ENCODE measurements at regions not wholly inside any gene's neighbourhood (a gene's known extent, or its start where the extent isn't known, plus 50 kb on each side); places are given as distances from the start of the nearest gene placed in this dataset.

GRCh38 chr14:105783707-105784106, 257.3 kb downstream of the TMEM121 start:
- DNase-seq (ENCODE audit: low read depth) = no peak

- DNase-seq (ENCODE audit: low read depth) = no peak
These were observed 267.5 kb downstream of the TMEM121 start for GRCh38 chr14:105793836-105794235.

GRCh38 chr14:105797546-105797945, 271.2 kb downstream of the TMEM121 start:
- DNase-seq (ENCODE audit: low read depth) = no peak

DNA sequence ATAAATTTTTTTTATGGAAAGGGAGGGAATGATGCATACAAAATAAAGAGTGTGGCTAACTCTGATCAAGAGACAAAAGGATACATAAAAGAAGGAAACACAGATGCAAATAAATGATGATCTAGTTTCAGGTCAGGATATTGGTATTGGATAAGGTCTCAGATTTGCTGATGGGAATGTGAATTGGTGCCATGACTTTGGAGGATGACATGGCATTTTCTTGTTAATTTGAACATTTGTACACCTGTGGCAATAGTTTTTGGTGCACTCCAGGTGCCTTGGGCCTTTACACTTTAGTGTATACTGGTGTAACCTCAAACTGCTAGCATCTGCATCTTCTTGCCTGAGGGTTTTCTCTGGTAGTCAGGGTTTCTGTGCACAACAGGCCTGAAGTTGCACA, 279.3 kb downstream of the TMEM121 start:
- no peak for DNase-seq (ENCODE audit: low read depth)

GRCh38 chr14:105806568-105806967, 280.2 kb downstream of the TMEM121 start:
- DNase-seq (ENCODE audit: low read depth) = no peak

- no peak for DNase-seq (ENCODE audit: low read depth)
These were observed 291.8 kb downstream of the TMEM121 start for GRCh38 chr14:105817971-105818711.

DNA sequence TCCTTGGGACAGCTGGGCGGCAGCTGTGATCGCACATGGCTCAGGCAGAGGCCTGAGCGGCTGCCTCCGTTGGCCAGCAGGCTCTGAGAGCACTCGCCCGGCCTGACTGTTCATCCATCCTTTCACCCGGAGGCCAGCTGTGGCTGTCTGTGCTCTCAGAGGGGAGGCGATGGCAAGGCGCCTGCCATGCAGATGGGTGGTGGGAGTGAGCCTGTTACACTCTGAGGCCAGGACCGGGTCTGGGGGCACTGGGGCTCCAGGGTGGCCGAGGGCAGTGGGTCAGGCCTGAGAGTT, 292.3 kb downstream of the TMEM121 start:
- DNase-seq (ENCODE audit: low read depth) = no peak

DNA sequence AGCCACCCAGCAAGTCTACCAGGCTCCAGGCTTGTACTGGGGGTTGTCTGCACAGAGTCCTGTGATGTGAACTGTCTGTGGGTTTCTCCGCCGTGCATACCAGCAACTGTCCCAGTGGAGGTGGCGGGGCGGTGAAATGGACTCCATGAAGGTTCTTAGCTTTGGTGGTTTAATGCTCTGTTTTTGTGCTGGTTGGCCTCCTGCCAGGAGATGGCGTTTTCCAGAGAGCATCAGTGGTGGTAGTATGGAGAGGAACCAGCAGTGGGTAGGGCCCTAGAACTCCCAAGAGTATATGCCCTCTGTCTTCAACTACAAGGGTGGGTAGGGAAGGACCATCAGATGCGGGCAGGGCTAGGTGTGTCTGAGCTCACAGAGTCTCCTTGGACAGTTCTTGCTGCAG, 303.8 kb downstream of the TMEM121 start:
- DNase-seq (ENCODE audit: low read depth) = no peak

DNA sequence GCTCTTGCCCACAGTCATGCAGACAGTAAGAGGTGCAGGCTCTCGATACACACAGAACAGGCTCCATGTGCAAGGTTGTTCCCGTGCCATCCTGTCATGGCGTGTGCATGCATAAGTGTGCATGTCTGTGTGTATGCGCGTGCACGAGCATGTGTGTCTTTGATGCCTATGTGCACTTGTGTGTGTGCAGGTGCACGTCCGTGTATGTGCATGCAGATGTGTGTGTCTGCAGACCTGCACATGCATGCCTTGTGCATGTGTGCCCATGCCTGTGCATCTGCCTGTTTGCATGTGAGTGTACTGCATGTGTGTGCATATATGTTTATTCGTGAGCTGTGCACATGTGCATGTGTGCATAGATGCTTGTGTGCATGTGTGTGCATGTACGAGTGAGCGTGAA, 309.8 kb downstream of the TMEM121 start:
- DNase-seq (ENCODE audit: low read depth) = no peak

DNA sequence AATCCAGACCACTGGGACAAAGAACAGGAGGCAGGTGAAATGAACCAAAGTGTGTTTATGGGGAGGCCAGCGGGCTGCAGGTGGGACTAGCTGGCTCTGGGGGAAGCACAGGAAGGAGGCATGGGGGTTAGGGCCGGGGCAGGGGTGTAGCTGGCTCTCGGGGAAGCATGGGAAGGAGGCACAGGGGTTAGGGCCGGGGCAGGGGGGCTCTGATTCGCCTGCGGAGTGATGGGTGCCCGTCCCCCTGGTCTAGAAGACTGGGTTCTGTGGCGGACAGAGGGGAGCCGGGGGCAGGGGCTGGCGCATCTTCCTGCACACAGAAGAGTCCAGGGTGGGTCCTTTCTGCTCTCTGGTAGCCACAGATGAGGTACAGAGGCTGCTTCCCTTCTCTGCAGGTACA, 310.3 kb downstream of the TMEM121 start:
- no peak for DNase-seq (ENCODE audit: low read depth)

- DNase-seq (ENCODE audit: low read depth) = no peak
These were observed 311.1 kb downstream of the TMEM121 start for GRCh38 chr14:105837349-105838063.

- DNase-seq (ENCODE audit: low read depth) = no peak
These were observed 311.7 kb downstream of the TMEM121 start for GRCh38 chr14:105838107-105838506.

- no peak for DNase-seq (ENCODE audit: low read depth)
These were observed 312.4 kb downstream of the TMEM121 start for GRCh38 chr14:105838591-105839424.

- no peak for DNase-seq (ENCODE audit: low read depth)
These were observed 313.3 kb downstream of the TMEM121 start for GRCh38 chr14:105839425-105840265.

- DNase-seq (ENCODE audit: low read depth) = no peak
These were observed 314.1 kb downstream of the TMEM121 start for GRCh38 chr14:105840266-105841021.

DNA sequence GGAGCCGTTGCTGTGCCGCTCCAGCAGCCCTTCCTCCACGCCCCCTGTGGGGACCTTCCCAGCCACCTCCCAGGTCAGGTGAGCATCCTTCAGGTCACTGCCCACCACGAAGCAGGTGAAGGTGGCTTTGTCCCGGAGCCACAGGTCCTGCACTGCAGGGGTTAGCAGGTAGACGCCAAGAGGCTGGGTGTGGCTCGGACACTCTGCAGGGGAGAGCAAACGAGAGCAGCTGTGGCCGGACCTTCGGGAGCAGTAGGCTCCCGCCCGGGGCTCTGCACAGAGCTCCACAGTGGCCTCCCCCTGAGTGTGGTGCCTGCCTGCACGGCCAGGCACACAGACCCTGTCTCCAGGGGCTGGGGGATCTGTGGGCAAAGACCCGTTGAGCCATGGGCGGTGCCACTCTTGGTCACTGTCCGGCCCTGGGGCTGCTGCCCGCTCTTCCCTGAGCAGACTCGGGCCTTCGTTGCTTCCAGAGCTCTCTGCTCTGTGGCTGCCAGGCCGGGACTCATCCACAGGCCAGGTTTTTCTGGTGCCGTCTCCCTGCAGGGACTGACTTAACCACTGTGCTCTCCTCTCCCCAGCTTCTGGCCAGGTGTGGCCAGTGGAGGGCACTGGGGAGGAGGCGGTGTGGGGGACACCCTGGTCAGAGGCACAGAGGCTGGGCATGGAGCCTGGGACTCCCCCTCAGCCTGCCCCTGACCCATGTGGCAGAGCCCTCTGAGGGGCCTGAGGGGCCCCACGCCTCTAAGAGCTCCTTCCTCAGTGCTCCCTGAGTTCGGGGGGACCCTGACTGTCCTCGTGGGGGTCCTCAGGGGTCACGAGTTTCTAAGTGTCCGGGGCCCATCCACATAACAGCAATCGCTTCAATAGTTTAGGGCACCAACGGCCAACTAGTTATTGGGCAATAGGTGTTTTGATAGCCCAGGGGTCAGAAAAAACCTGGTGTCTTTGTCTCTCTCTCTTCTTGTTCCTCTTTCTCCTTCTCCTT, 314.9 kb downstream of the TMEM121 start:
- no peak for DNase-seq (ENCODE audit: low read depth)

DNA sequence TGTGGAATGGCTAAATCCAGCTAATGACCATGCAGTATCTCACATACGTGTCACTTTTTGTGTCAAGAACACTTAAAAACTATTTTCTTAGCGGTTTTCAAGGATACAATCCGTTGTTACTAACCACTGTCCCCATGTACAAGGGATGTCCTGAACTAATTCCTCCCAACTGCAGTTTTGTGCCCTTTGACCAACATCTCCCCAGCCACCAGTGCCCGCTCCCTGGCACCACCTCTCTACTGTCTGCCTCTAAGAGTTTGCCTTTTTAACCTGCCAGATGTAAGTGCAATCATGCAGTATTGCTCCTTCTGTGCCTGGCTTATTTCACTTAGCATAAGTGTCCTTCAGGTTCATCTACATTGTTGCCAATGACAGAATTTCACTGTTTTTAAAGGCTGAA, 315.7 kb downstream of the TMEM121 start:
- no peak for DNase-seq (ENCODE audit: low read depth)

DNA sequence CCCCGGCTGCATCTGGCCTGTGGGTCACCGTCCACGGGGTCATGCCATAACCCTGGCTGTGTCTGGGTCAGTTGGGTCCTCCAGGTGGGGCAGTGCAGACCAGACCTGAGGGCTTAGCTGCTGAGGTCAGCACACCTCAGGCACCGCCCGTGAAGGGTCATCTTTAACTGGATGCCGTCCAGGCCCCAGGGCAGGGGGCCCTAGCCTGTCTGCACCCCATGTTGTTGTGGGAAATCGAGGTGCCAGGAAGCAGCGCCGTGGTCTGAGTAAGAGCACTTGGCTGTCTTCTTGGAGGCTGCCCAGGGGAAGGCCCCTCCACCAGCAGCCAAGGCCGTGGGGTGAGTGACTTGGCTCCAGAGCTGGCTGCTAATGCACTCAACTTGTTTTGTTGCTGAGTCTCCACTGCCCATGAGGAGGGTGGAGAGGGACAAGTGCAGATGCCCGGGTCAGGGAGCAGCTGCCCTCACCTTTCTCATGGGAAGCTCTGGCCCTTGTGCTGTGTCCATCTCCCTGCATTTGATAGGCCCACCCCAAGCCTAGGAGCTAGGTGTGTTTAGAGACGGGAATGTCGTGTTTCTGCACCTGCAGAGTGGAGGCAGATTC, 317.2 kb downstream of the TMEM121 start:
- DNase-seq (ENCODE audit: low read depth) = no peak

GRCh38 chr14:105844047-105844630, 317.8 kb downstream of the TMEM121 start:
- DNase-seq (ENCODE audit: low read depth) = no peak
